ENCODE measurements at regions not wholly inside any gene's neighbourhood (a gene's known extent, or its start where the extent isn't known, plus 50 kb on each side); places are given as distances from the start of the nearest gene placed in this dataset.

GRCh38 chr9:23394189-23394588 lies 431.9 kb downstream of the ELAVL2 start:
- Mint-ChIP-seq H3K9me3 (peaks cover 5% of the 10 kb centered on the region), H3K27me3 (no peaks in the 10 kb centered on the region), H3K27ac (no peak overlapping the region), H3K36me3 (no peaks in the 10 kb centered on the region), H3K4me3 (no peak overlapping the region), H3K4me1 (no peaks in the 10 kb centered on the region)

- no peak overlapping the region for H3K27ac Mint-ChIP-seq
- no peak overlapping the region for H3K4me3 Mint-ChIP-seq
- H3K36me3 Mint-ChIP-seq, result no peaks in the 10 kb centered on the region
- H3K9me3 Mint-ChIP-seq, result peaks cover 23% of the 10 kb centered on the region
- H3K4me1 Mint-ChIP-seq, result no peaks in the 10 kb centered on the region
- no peaks in the 10 kb centered on the region for H3K27me3 Mint-ChIP-seq
Observed at GRCh38 chr9:23408874-23409273, 417.2 kb downstream of the ELAVL2 start.

GRCh38 chr9:23412046-23412445 lies 414.0 kb downstream of the ELAVL2 start:
- no peak overlapping the region for H3K27ac Mint-ChIP-seq
- no peak overlapping the region for H3K4me3 Mint-ChIP-seq
- no peaks in the 10 kb centered on the region for H3K4me1 Mint-ChIP-seq
- H3K9me3 Mint-ChIP-seq, result peaks cover 17% of the 10 kb centered on the region
- no peaks in the 10 kb centered on the region for H3K36me3 Mint-ChIP-seq
- H3K27me3 Mint-ChIP-seq, result no peaks in the 10 kb centered on the region

- H3K27ac Mint-ChIP-seq, result no peak overlapping the region
- peaks cover 17% of the 10 kb centered on the region for H3K9me3 Mint-ChIP-seq
- no peaks in the 10 kb centered on the region for H3K36me3 Mint-ChIP-seq
- no peak overlapping the region for H3K4me3 Mint-ChIP-seq
- H3K27me3 Mint-ChIP-seq, result no peaks in the 10 kb centered on the region
- H3K4me1 Mint-ChIP-seq, result no peaks in the 10 kb centered on the region
Observed at GRCh38 chr9:23412458-23412857, 413.6 kb downstream of the ELAVL2 start.

GRCh38 chr9:23413541-23413940 lies 412.5 kb downstream of the ELAVL2 start:
- no peak overlapping the region for H3K4me3 Mint-ChIP-seq
- H3K27ac Mint-ChIP-seq, result no peak overlapping the region
- H3K27me3 Mint-ChIP-seq, result no peaks in the 10 kb centered on the region
- H3K9me3 Mint-ChIP-seq, result peaks cover 17% of the 10 kb centered on the region
- no peaks in the 10 kb centered on the region for H3K4me1 Mint-ChIP-seq
- no peaks in the 10 kb centered on the region for H3K36me3 Mint-ChIP-seq

GRCh38 chr9:23423999-23424398 lies 402.0 kb downstream of the ELAVL2 start:
- Mint-ChIP-seq H3K27ac (no peak overlapping the region), H3K4me3 (no peak overlapping the region), H3K9me3 (peaks cover 8% of the 10 kb centered on the region), H3K27me3 (no peaks in the 10 kb centered on the region), H3K4me1 (no peaks in the 10 kb centered on the region), H3K36me3 (no peaks in the 10 kb centered on the region)

GRCh38 chr9:23426144-23426543 lies 399.9 kb downstream of the ELAVL2 start:
- H3K4me1 Mint-ChIP-seq, result no peaks in the 10 kb centered on the region

GRCh38 chr9:23431459-23431858 lies 394.6 kb downstream of the ELAVL2 start:
- Mint-ChIP-seq H3K27me3 (no peaks in the 10 kb centered on the region), H3K27ac (no peak overlapping the region), H3K4me3 (no peak overlapping the region), H3K4me1 (no peaks in the 10 kb centered on the region), H3K36me3 (no peaks in the 10 kb centered on the region), H3K9me3 (peaks cover 3% of the 10 kb centered on the region)

More at GRCh38 chr9:23426144-23426543, 399.9 kb downstream of the ELAVL2 start:
- Mint-ChIP-seq H3K4me3 (no peak overlapping the region), H3K27ac (no peak overlapping the region), H3K9me3 (peaks cover 8% of the 10 kb centered on the region), H3K36me3 (no peaks in the 10 kb centered on the region), H3K27me3 (no peaks in the 10 kb centered on the region)

- Mint-ChIP-seq H3K9me3 (no peaks in the 10 kb centered on the region), H3K27ac (no peak overlapping the region), H3K4me3 (no peak overlapping the region), H3K4me1 (no peaks in the 10 kb centered on the region), H3K27me3 (no peaks in the 10 kb centered on the region), H3K36me3 (no peaks in the 10 kb centered on the region)
Observed at GRCh38 chr9:23434654-23435053, 391.4 kb downstream of the ELAVL2 start.

GRCh38 chr9:23438299-23438907 lies 387.6 kb downstream of the ELAVL2 start:
- Mint-ChIP-seq H3K4me3 (no peak overlapping the region), H3K27ac (no peak overlapping the region), H3K4me1 (no peaks in the 10 kb centered on the region), H3K27me3 (no peaks in the 10 kb centered on the region), H3K36me3 (no peaks in the 10 kb centered on the region), H3K9me3 (peaks cover 7% of the 10 kb centered on the region)

GRCh38 chr9:23441275-23441674 lies 384.8 kb downstream of the ELAVL2 start:
- peaks cover 7% of the 10 kb centered on the region for H3K9me3 Mint-ChIP-seq
- no peak overlapping the region for H3K27ac Mint-ChIP-seq
- H3K4me3 Mint-ChIP-seq, result no peak overlapping the region
- no peaks in the 10 kb centered on the region for H3K27me3 Mint-ChIP-seq
- H3K36me3 Mint-ChIP-seq, result no peaks in the 10 kb centered on the region
- no peaks in the 10 kb centered on the region for H3K4me1 Mint-ChIP-seq

GRCh38 chr9:23444658-23445057 lies 381.4 kb downstream of the ELAVL2 start:
- no peaks in the 10 kb centered on the region for H3K36me3 Mint-ChIP-seq
- peaks cover 7% of the 10 kb centered on the region for H3K9me3 Mint-ChIP-seq
- H3K27ac Mint-ChIP-seq, result no peak overlapping the region
- no peaks in the 10 kb centered on the region for H3K27me3 Mint-ChIP-seq
- no peak overlapping the region for H3K4me3 Mint-ChIP-seq
- H3K4me1 Mint-ChIP-seq, result no peaks in the 10 kb centered on the region

- Mint-ChIP-seq H3K9me3 (no peaks in the 10 kb centered on the region), H3K4me1 (no peaks in the 10 kb centered on the region), H3K4me3 (no peak overlapping the region), H3K27me3 (no peaks in the 10 kb centered on the region), H3K36me3 (no peaks in the 10 kb centered on the region), H3K27ac (no peak overlapping the region)
Observed at GRCh38 chr9:23447166-23447565, 378.9 kb downstream of the ELAVL2 start.

- H3K4me1 Mint-ChIP-seq, result no peaks in the 10 kb centered on the region
- no peaks in the 10 kb centered on the region for H3K9me3 Mint-ChIP-seq
- H3K27ac Mint-ChIP-seq, result no peak overlapping the region
- no peaks in the 10 kb centered on the region for H3K36me3 Mint-ChIP-seq
- no peaks in the 10 kb centered on the region for H3K27me3 Mint-ChIP-seq
- no peak overlapping the region for H3K4me3 Mint-ChIP-seq
Observed at GRCh38 chr9:23447944-23448343, 378.1 kb downstream of the ELAVL2 start.

GRCh38 chr9:23451802-23452418 lies 374.1 kb downstream of the ELAVL2 start:
- Mint-ChIP-seq H3K4me1 (no peaks in the 10 kb centered on the region), H3K36me3 (no peaks in the 10 kb centered on the region)

GRCh38 chr9:23464275-23464674 lies 361.8 kb downstream of the ELAVL2 start:
- H3K27ac Mint-ChIP-seq, result no peak overlapping the region
- no peaks in the 10 kb centered on the region for H3K4me1 Mint-ChIP-seq
- H3K27me3 Mint-ChIP-seq, result no peaks in the 10 kb centered on the region
- peaks cover 27% of the 10 kb centered on the region for H3K9me3 Mint-ChIP-seq
- H3K4me3 Mint-ChIP-seq, result no peak overlapping the region
- no peaks in the 10 kb centered on the region for H3K36me3 Mint-ChIP-seq

More at GRCh38 chr9:23451802-23452418, 374.1 kb downstream of the ELAVL2 start:
- Mint-ChIP-seq H3K4me3 (no peak overlapping the region), H3K27ac (no peak overlapping the region), H3K9me3 (peaks cover 3% of the 10 kb centered on the region), H3K27me3 (no peaks in the 10 kb centered on the region)

- H3K9me3 Mint-ChIP-seq, result peaks cover 25% of the 10 kb centered on the region
- H3K4me1 Mint-ChIP-seq, result no peaks in the 10 kb centered on the region
- no peaks in the 10 kb centered on the region for H3K27me3 Mint-ChIP-seq
- no peak overlapping the region for H3K27ac Mint-ChIP-seq
- no peak overlapping the region for H3K4me3 Mint-ChIP-seq
- H3K36me3 Mint-ChIP-seq, result no peaks in the 10 kb centered on the region
Observed at GRCh38 chr9:23467276-23467675, 358.8 kb downstream of the ELAVL2 start.
